ENCODE measurements at regions not wholly inside any gene's neighbourhood (a gene's known extent, or its start where the extent isn't known, plus 50 kb on each side); places are given as distances from the start of the nearest gene placed in this dataset.

DNA sequence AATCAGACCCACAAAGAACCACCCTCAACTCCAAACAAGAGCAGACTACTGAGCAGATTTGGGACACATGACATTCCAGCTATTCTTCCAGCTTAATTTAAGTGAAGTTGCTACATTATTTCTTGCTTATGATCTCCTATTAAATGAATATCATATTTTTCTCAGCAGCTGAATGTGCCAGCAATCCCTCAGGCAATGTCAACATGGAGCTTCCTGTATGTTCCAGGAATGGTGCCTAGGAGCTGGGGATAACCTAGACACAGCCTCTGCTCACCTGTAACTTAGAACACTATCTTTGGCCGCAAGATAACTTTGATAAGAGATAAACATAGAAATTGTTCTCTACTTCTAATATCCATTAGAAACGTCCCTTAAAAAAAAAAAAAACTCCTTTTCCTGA lies 274.4 kb upstream of the RASGEF1B start:
- DNase-seq (ENCODE audit: low read depth in 2 of 2), result no peak
- H3K27me3 ChIP-seq (ENCODE audit: control insufficient read depth, insufficient read depth, low read length), result no peaks in the 10 kb centered on the region
- no peaks in the 10 kb centered on the region for H3K9me3 ChIP-seq (ENCODE audit: control insufficient read depth, insufficient read depth, low read depth, low read length)
- TF ChIP-seq, protein P1, sequence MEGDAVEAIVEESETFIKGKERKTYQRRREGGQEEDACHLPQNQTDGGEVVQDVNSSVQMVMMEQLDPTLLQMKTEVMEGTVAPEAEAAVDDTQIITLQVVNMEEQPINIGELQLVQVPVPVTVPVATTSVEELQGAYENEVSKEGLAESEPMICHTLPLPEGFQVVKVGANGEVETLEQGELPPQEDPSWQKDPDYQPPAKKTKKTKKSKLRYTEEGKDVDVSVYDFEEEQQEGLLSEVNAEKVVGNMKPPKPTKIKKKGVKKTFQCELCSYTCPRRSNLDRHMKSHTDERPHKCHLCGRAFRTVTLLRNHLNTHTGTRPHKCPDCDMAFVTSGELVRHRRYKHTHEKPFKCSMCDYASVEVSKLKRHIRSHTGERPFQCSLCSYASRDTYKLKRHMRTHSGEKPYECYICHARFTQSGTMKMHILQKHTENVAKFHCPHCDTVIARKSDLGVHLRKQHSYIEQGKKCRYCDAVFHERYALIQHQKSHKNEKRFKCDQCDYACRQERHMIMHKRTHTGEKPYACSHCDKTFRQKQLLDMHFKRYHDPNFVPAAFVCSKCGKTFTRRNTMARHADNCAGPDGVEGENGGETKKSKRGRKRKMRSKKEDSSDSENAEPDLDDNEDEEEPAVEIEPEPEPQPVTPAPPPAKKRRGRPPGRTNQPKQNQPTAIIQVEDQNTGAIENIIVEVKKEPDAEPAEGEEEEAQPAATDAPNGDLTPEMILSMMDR (conservative IDR thresholded peaks at IDR 0.05 in 1 of 2, IDR thresholded peaks at IDR 0.05 in 1 of 2; ENCODE audit: low read depth in 1 of 2, low read length in 2 of 2), result no peak
- TF ChIP-seq EZH2 (IDR thresholded peaks at IDR 0.05; ENCODE audit: low read length, missing control alignments), result no peak
- no peak overlapping the region for H2AFZ ChIP-seq (ENCODE audit: low read length)
- no peak overlapping the region for H3K9ac ChIP-seq (ENCODE audit: insufficient read depth, low read length)
- H3K4me1 ChIP-seq (ENCODE audit: control insufficient read depth, extremely low read depth, insufficient read depth, low read length), result no peaks in the 10 kb centered on the region
- H3K27ac ChIP-seq (ENCODE audit: insufficient read depth, low read length), result no peak overlapping the region
- no peaks in the 10 kb centered on the region for H4K20me1 ChIP-seq (ENCODE audit: control insufficient read depth, extremely low read depth, insufficient read depth, low read length)
- H3K4me2 ChIP-seq (ENCODE audit: extremely low read depth, insufficient read depth, low read length), result no peak overlapping the region
- no peaks in the 10 kb centered on the region for H3K79me2 ChIP-seq (ENCODE audit: control insufficient read depth, insufficient read depth, low read length)
- no peak overlapping the region for H3K4me3 ChIP-seq (replicated peaks in 1 of 4; ENCODE audit: control extremely low read depth in 1 of 4, insufficient read depth in 1 of 4, low read depth in 3 of 4, low read length in 4 of 4)
- no peaks in the 10 kb centered on the region for H3K36me3 ChIP-seq (ENCODE audit: control insufficient read depth, insufficient read depth, low read length)

DNA sequence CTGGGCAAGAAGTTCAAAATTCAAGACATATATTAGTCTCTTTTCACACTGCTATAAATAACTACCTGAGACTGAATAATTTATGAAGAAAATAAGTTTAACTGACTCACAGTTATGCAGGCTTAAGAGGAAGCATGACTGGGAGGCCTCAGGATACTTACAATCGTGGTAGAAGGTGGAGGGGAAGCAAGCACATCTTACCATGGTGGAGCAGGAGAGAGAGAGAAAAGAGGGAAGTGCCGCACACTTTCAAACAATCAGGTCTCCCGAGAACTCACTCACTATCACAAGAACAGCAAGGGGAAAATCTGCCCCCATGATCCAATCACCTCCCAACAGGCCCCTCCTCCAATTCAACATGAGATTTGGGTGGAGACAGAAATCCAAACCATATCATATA lies 273.3 kb upstream of the RASGEF1B start:
- Histone ChIP-seq H3K4me3 (replicated peaks in 1 of 4; ENCODE audit: control extremely low read depth in 1 of 4, insufficient read depth in 1 of 4, low read depth in 3 of 4, low read length in 4 of 4) (no peak overlapping the region), H3K27me3 (ENCODE audit: control insufficient read depth, insufficient read depth, low read length) (no peaks in the 10 kb centered on the region), H3K9me3 (ENCODE audit: control insufficient read depth, insufficient read depth, low read depth, low read length) (no peaks in the 10 kb centered on the region), H3K4me1 (ENCODE audit: control insufficient read depth, extremely low read depth, insufficient read depth, low read length) (no peaks in the 10 kb centered on the region), H3K4me2 (ENCODE audit: extremely low read depth, insufficient read depth, low read length) (no peak overlapping the region), H3K36me3 (ENCODE audit: control insufficient read depth, insufficient read depth, low read length) (no peaks in the 10 kb centered on the region), H2AFZ (ENCODE audit: low read length) (no peak overlapping the region), H4K20me1 (ENCODE audit: control insufficient read depth, extremely low read depth, insufficient read depth, low read length) (no peaks in the 10 kb centered on the region), H3K9ac (ENCODE audit: insufficient read depth, low read length) (no peak overlapping the region), H3K27ac (ENCODE audit: insufficient read depth, low read length) (no peak overlapping the region), H3K79me2 (ENCODE audit: control insufficient read depth, insufficient read depth, low read length) (no peaks in the 10 kb centered on the region)
- no peak for TF ChIP-seq EZH2 (IDR thresholded peaks at IDR 0.05; ENCODE audit: low read length, missing control alignments)
- TF ChIP-seq, protein P1 (conservative IDR thresholded peaks at IDR 0.05 in 1 of 2, IDR thresholded peaks at IDR 0.05 in 1 of 2; ENCODE audit: low read depth in 1 of 2, low read length in 2 of 2), result no peak
- no peak for DNase-seq (ENCODE audit: low read depth in 2 of 2)

DNA sequence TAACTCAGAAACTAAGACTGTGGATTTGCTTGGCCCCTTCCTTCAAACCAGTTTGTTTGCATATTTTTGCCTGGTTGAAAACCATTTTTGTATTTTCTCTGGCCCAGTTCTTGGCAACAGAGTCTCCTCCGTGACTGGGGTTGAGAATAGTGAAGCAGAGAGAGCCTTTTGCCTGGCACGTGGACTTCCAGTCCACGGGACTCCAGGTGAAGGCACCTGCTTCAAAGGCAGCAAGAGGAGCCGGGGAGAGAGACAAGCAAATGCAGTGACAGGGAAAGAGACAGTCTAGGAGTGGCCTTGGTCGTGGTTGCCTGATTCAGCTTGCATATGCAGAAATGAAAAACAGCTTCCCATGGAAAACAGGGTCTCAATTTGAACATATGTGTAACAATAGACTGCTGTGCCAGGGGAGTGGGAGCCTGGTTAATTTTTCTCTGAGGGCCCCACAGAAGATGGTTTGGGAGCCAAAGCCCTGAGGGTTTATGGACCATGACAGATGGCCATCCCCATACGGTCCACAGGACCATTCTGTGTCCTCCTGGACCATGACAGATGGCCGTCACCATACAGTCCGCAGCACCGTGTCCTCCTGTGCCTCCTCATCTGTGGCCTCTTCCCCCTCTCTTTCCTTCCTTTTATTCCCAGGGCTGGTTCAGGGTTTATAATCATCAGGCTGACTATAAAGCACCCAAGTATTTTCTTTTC lies 272.2 kb upstream of the RASGEF1B start:
- Histone ChIP-seq H2AFZ (ENCODE audit: low read length) (no peak overlapping the region), H3K9me3 (ENCODE audit: control insufficient read depth, insufficient read depth, low read depth, low read length) (no peaks in the 10 kb centered on the region), H3K36me3 (ENCODE audit: control insufficient read depth, insufficient read depth, low read length) (no peaks in the 10 kb centered on the region), H3K9ac (ENCODE audit: insufficient read depth, low read length) (no peak overlapping the region), H3K4me3 (replicated peaks in 1 of 4; ENCODE audit: control extremely low read depth in 1 of 4, insufficient read depth in 1 of 4, low read depth in 3 of 4, low read length in 4 of 4) (no peak overlapping the region), H3K27ac (ENCODE audit: insufficient read depth, low read length) (no peak overlapping the region), H3K27me3 (ENCODE audit: control insufficient read depth, insufficient read depth, low read length) (no peaks in the 10 kb centered on the region), H3K4me2 (ENCODE audit: extremely low read depth, insufficient read depth, low read length) (no peak overlapping the region), H3K79me2 (ENCODE audit: control insufficient read depth, insufficient read depth, low read length) (no peaks in the 10 kb centered on the region), H4K20me1 (ENCODE audit: control insufficient read depth, extremely low read depth, insufficient read depth, low read length) (no peaks in the 10 kb centered on the region), H3K4me1 (ENCODE audit: control insufficient read depth, extremely low read depth, insufficient read depth, low read length) (no peaks in the 10 kb centered on the region)
- DNase-seq (ENCODE audit: low read depth in 2 of 2), result no peak
- TF ChIP-seq, protein P1 (conservative IDR thresholded peaks at IDR 0.05 in 1 of 2, IDR thresholded peaks at IDR 0.05 in 1 of 2; ENCODE audit: low read depth in 1 of 2, low read length in 2 of 2), result no peak
- no peak for TF ChIP-seq EZH2 (IDR thresholded peaks at IDR 0.05; ENCODE audit: low read length, missing control alignments)
